ENCODE measurements at regions not wholly inside any gene's neighbourhood (a gene's known extent, or its start where the extent isn't known, plus 50 kb on each side); places are given as distances from the start of the nearest gene placed in this dataset.
"Not testable (repeated sequence)": the region's sequence is repeated elsewhere in the genome, so short reads cannot be mapped to it uniquely, and the experiment has no call there.

DNA sequence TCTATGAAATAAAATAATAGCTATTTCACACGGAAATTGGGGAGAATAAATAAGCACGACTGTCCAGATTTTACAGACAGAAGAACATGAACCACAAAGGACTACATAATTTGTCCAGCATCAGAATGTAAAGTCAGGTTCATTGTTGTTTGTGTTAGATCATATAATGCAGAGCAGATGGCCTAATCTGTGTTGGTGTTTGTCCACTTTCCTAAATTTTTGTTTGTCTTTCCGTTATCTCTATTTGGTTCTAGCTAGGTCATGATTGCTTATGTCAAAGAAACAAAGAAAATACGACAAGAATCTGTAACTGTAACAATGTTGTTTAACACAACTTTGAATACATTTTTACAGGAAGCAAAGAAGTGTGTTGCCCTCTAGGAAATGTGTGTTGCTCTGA, 75.6 kb upstream of the ANKRD28 start:
- no peak for DNase-seq (ENCODE audit: low read depth)
- no peak overlapping the region for H3K4me3 ChIP-seq (ENCODE audit: control insufficient read depth, low read depth, low read length)
- TF ChIP-seq CTCF (IDR thresholded peaks at IDR 0.05; ENCODE audit: control insufficient read depth, insufficient read depth, low read depth, low read length, missing control alignments) = no peak

GRCh38 chr3:15875016-15875689, 77.4 kb upstream of the ANKRD28 start:
- no peak for TF ChIP-seq CTCF (IDR thresholded peaks at IDR 0.05; ENCODE audit: control insufficient read depth, insufficient read depth, low read depth, low read length, missing control alignments)
- H3K4me3 ChIP-seq (ENCODE audit: control insufficient read depth, low read depth, low read length) = no peak overlapping the region
- peak; percentile 32 for DNase-seq (ENCODE audit: low read depth)

DNA sequence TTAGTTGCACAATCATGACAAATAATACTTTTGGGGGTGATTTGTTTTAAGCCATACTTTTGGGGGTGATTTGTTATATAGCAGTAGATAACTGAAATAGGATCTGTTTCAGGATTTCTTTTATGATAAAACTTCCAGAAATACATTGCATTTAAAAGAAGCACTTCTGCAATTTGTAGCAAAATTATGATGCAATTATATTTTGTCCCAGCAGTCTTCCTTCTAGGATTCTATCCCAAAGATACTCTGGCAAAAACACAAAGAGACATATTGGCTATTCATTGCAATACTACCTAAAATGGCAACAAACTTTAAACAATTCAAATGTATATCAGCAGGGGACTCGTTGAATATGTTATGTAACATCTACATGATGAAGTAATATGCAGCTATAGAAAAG, 78.9 kb upstream of the ANKRD28 start:
- no peak for TF ChIP-seq CTCF (IDR thresholded peaks at IDR 0.05; ENCODE audit: control insufficient read depth, insufficient read depth, low read depth, low read length, missing control alignments)
- DNase-seq (ENCODE audit: low read depth) = no peak
- no peak overlapping the region for H3K4me3 ChIP-seq (ENCODE audit: control insufficient read depth, low read depth, low read length)

- TF ChIP-seq CTCF (IDR thresholded peaks at IDR 0.05; ENCODE audit: control insufficient read depth, insufficient read depth, low read depth, low read length, missing control alignments) = no peak
- no peak for DNase-seq (ENCODE audit: low read depth)
- no peak overlapping the region for H3K4me3 ChIP-seq (ENCODE audit: control insufficient read depth, low read depth, low read length)
Observed at GRCh38 chr3:15877813-15878212, 80.0 kb upstream of the ANKRD28 start.

GRCh38 chr3:15879787-15880186, 82.0 kb upstream of the ANKRD28 start:
- not testable (repeated sequence) for H3K4me3 ChIP-seq (ENCODE audit: control insufficient read depth, low read depth, low read length); DNase-seq (ENCODE audit: low read depth)

- DNase-seq (ENCODE audit: low read depth) = no peak
- TF ChIP-seq CTCF (IDR thresholded peaks at IDR 0.05; ENCODE audit: control insufficient read depth, insufficient read depth, low read depth, low read length, missing control alignments) = no peak
Observed at GRCh38 chr3:15882577-15882976, 84.8 kb upstream of the ANKRD28 start.

DNA sequence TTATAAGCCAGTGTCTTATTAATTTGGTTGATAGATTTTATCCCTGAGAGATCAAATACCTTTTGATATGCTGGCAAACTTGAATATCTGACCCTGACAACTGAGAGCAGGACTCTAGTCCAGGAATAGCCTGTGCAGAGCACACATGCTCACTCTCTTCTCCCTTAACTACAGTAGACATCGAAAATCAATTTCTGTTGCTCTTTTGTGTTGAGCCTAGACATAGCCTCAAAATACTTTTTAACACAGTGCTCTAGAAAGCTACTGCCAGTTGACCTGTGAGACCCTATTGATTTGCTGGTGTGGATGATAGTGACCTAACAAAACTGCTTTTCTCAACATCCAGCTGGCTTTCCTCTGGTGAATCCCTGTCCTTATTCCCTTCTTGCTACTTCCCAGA, 86.4 kb upstream of the ANKRD28 start:
- no peak overlapping the region for H3K4me3 ChIP-seq (ENCODE audit: control insufficient read depth, low read depth, low read length)
- TF ChIP-seq CTCF (IDR thresholded peaks at IDR 0.05; ENCODE audit: control insufficient read depth, insufficient read depth, low read depth, low read length, missing control alignments) = no peak
- no peak for DNase-seq (ENCODE audit: low read depth)

More at GRCh38 chr3:15882577-15882976, 84.8 kb upstream of the ANKRD28 start:
- no peak overlapping the region for H3K4me3 ChIP-seq (ENCODE audit: control insufficient read depth, low read depth, low read length)

All from AG09309 (cell line).